GDM1 (cell line): ENCODE measurements at regions not wholly inside any gene's neighbourhood (a gene's known extent, or its start where the extent isn't known, plus 50 kb on each side); places are given as distances from the start of the nearest gene placed in this dataset.

Experiments used
- DNase-seq: peaks from one replicate; lab custom pipeline; 2025; lab: John Stamatoyannopoulos, UW

GRCh38 chr5:130243641-130244040, 339.4 kb downstream of the CHSY3 start:
- DNase-seq, result no peak

GRCh38 chr5:130237721-130238120, 333.5 kb downstream of the CHSY3 start:
- no peak for DNase-seq
